Prostate gland (tissue), 2 donors: ENCODE measurements at regions not wholly inside any gene's neighbourhood (a gene's known extent, or its start where the extent isn't known, plus 50 kb on each side); places are given as distances from the start of the nearest gene placed in this dataset.

Experiments
- DNase-seq: peaks from one replicate; pipeline ENCODE4 v3.0.0-alpha.2; 2019; ENCODE audit warnings: low spot score
- H3K27ac ChIP-seq, 2 donors: fragments of 200-600 bp; sonication (generic); 2 replicates each; pipeline ENCODE4 v1.5.1; 2017 to 2019
- H3K27me3 ChIP-seq: fragments of 200-600 bp; sonication (generic); replicated peaks from 2 replicates; pipeline ENCODE4 v1.5.1; 2019; ENCODE audit not compliant: insufficient read depth
- H3K36me3 ChIP-seq, 2 donors: fragments of 200-600 bp; sonication (generic); 1 replicate in 1 of 2; 2 replicates in 1 of 2; pipeline versions ENCODE4 v1.5.1 to v1.8.1; 2017 to 2019
- H3K4me1 ChIP-seq: fragments of 200-600 bp; sonication (generic); replicated peaks from 2 replicates; pipeline ENCODE4 v1.5.1; 2019
- H3K4me3 ChIP-seq, 2 donors: fragments of 200-600 bp; sonication (generic); 2 replicates each; pipeline ENCODE4 v1.5.1; 2017 to 2019
- H3K9me3 ChIP-seq: fragments of 200-600 bp; sonication (generic); 2 replicates; pipeline ENCODE4 v1.5.1; 2017
- CTCF ChIP-seq, 4 experiments: fragments of 200-600 bp in 2 of 4; fragments of 450-650 bp in 2 of 4; sonication (generic) in 2 of 4; IDR thresholded peaks; 1 replicate in 3 of 4; 2 replicates in 1 of 4; pipeline ENCODE4 v1.5.1; 2016 to 2019; ENCODE audit warnings: antibody characterized with exemption in 4 of 4, mild to moderate bottlenecking in 2 of 4, moderate library complexity in 2 of 4
- POLR2A ChIP-seq: fragments of 450-650 bp; IDR thresholded peaks from one replicate; pipeline ENCODE4 v1.6.1; 2016; ENCODE audit warnings: antibody characterized with exemption, mild to moderate bottlenecking
- POLR2AphosphoS5 ChIP-seq: sonication (generic); formaldehyde crosslinking; IDR thresholded peaks from one replicate; pipeline ENCODE4 v1.6.1; 2017; ENCODE audit warnings: antibody characterized with exemption
- WGBS: methylation state at CpG from one replicate; pipeline ENCODE4 v1.1.5; 2018; 5-methylcytosine and 5-hydroxymethylcytosine counted together
- intact Hi-C: fragments of 100-400 bp; cut with DNase I; formaldehyde crosslinking; loops from one replicate; pipeline ENCODE4 v1.14.2; 2022

DNA sequence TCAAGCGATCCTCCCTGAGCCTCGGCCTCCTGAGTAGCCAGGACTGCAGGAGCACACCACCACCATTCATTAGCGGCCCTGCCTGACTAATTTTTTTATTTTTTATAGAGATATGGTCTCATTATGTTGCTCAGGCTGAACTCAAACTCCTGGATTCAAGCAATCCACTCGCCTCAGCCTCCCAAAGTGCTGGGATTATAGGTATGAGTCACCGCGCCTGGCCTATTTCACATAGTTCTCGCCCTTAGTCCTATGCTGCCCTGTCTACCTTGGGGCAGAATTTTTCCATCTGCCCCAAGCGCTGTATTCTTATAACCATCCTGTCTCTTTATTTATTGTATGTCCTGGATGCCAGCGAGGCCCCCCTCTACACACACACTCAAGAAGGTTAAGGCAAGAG is 50.9 kb upstream of the BCL2L14 start:
- DNase-seq, result no peak
- intact Hi-C loops, result no loop called here
- no peaks in the 10 kb centered on the region for H3K9me3 ChIP-seq
- WGBS, result 99% methylated on average over 9 of the region's 9 CpGs
- H3K4me3 ChIP-seq, result no peak overlapping the region
- no peaks in the 10 kb centered on the region for H3K4me1 ChIP-seq
- H3K27ac ChIP-seq, result no peak overlapping the region
- no peaks in the 10 kb centered on the region for H3K36me3 ChIP-seq
- no peaks in the 10 kb centered on the region for H3K27me3 ChIP-seq
- no peak for TF ChIP-seq POLR2AphosphoS5
- TF ChIP-seq CTCF (IDR thresholded peaks at IDR 0.05), result no peak
- no peak for TF ChIP-seq POLR2A

DNA sequence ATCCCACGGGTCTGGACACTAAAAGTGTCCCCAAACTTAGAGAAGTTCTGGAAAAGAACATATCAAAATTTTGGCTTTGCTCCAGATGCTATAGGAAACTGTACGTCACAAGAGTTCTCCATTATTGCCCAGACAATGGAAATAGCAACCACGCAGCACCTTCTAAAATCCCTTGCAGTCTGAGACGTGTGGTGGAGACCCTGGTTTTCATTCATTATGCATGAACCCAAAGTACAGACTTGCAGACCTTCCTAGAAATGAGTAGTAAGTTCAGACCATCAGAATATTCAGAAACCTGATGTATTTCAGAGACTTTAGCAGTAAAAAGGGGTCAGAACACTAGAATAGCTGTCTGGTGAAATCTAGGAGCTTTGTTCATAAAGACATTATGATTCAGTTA is 50.0 kb upstream of the BCL2L14 start:
- intact Hi-C loops, result no loop called here
- Histone ChIP-seq H3K4me1 (no peaks in the 10 kb centered on the region), H3K36me3 (no peaks in the 10 kb centered on the region), H3K9me3 (no peaks in the 10 kb centered on the region), H3K27me3 (no peaks in the 10 kb centered on the region), H3K27ac (no peak overlapping the region), H3K4me3 (no peak overlapping the region)
- WGBS, result 85% methylated on average over 4 of the region's 4 CpGs
- TF ChIP-seq POLR2A (no peak), POLR2AphosphoS5 (no peak), CTCF (IDR thresholded peaks at IDR 0.05) (no peak)
- no peak for DNase-seq
